Gastroesophageal sphincter (tissue), 4 donors: ENCODE measurements at regions not wholly inside any gene's neighbourhood (a gene's known extent, or its start where the extent isn't known, plus 50 kb on each side); places are given as distances from the start of the nearest gene placed in this dataset.
"Not testable (repeated sequence)": the region's sequence is repeated elsewhere in the genome, so short reads cannot be mapped to it uniquely, and the experiment has no call there.

Experiments
- ATAC-seq: fragments of 150-250 bp; one replicate; pipeline ENCODE4 v1.9.1; 2016; ENCODE audit warnings: mild to moderate bottlenecking, moderate library complexity
- H3K27ac ChIP-seq, 4 donors: fragments of 200-600 bp; sonication (generic) in 3 of 4; 1 replicate in 3 of 4; 2 replicates in 1 of 4; pipeline ENCODE4 v1.5.1; 2016 to 2019
- H3K27me3 ChIP-seq: fragments of 200-600 bp; sonication (generic); one replicate; pipeline ENCODE4 v1.5.1; 2019
- H3K36me3 ChIP-seq, 2 donors: fragments of 200-600 bp; sonication (generic); one replicate each; pipeline ENCODE4 v1.5.1; 2019; ENCODE audit warnings: control low read depth in 1 of 2
- H3K4me1 ChIP-seq, 3 donors: fragments of 200-600 bp; sonication (generic); 1 replicate in 2 of 3; 2 replicates in 1 of 3; pipeline ENCODE4 v1.5.1; 2016 to 2019; ENCODE audit warnings: control low read depth in 2 of 3
- H3K4me3 ChIP-seq, 2 donors: fragments of 200-600 bp; sonication (generic); one replicate each; pipeline ENCODE4 v1.5.1; 2019; ENCODE audit warnings: mild to moderate bottlenecking in 1 of 2, moderate library complexity in 1 of 2
- H3K9me3 ChIP-seq, 3 donors: fragments of 200-600 bp; sonication (generic); one replicate each; pipeline ENCODE4 v1.5.1; 2017 to 2019; ENCODE audit warnings: control low read depth in 2 of 3
- WGBS, 2 donors: methylation state at CpG; one replicate each; pipeline ENCODE4 v1.1.5; 2018; ENCODE audit warnings: low coverage in 1 of 2; 5-methylcytosine and 5-hydroxymethylcytosine counted together

- not testable (repeated sequence) for H3K27ac ChIP-seq, H3K4me1 ChIP-seq, H3K9me3 ChIP-seq, H3K4me3 ChIP-seq, ATAC-seq, H3K27me3 ChIP-seq
- WGBS, 2 donors = 70 to 81% methylated on average over 2 of the region's 2 CpGs
- peaks cover 0 to 39% of the 10 kb centered on the region in 2 donors for H3K36me3 ChIP-seq
Measured at GRCh38 chr1:148432318-148432717, 50.8 kb downstream of the PPIAL4G start.

GRCh38 chr1:148429856-148430255 lies 53.2 kb downstream of the PPIAL4G start:
- not testable (repeated sequence) for H3K4me1 ChIP-seq
- peaks cover 0 to 43% of the 10 kb centered on the region in 2 donors for H3K36me3 ChIP-seq

GRCh38 chr1:148426940-148427611 lies 56.0 kb downstream of the PPIAL4G start:
- 71 to 86% methylated on average over 1 to 2 of the region's 2 CpGs for WGBS, 2 donors
- not testable (repeated sequence) for H3K9me3 ChIP-seq, ATAC-seq, H3K27ac ChIP-seq, H3K4me3 ChIP-seq, H3K27me3 ChIP-seq, H3K4me1 ChIP-seq
- H3K36me3 ChIP-seq = peaks cover 0 to 22% of the 10 kb centered on the region in 2 donors

More at GRCh38 chr1:148429856-148430255, 53.2 kb downstream of the PPIAL4G start:
- not testable (repeated sequence) for H3K27ac ChIP-seq, ATAC-seq, H3K9me3 ChIP-seq, H3K27me3 ChIP-seq, H3K4me3 ChIP-seq

- 82 to 100% methylated on average over 2 of the region's 2 CpGs for WGBS, 2 donors
- not testable (repeated sequence) for H3K27ac ChIP-seq, H3K27me3 ChIP-seq, H3K4me1 ChIP-seq, H3K9me3 ChIP-seq, ATAC-seq, H3K4me3 ChIP-seq
- H3K36me3 ChIP-seq = peaks cover 0 to 22% of the 10 kb centered on the region in 2 donors
Measured at GRCh38 chr1:148426385-148426784, 56.7 kb downstream of the PPIAL4G start.

GRCh38 chr1:148424143-148425003 lies 58.7 kb downstream of the PPIAL4G start:
- ATAC-seq = peak; percentile 78
- Histone ChIP-seq H3K27ac (peak overlapping the region in 1 of 4 donors; percentile 18), H3K36me3 (peaks cover 0 to 22% of the 10 kb centered on the region in 2 donors)
- not testable (repeated sequence) for H3K9me3 ChIP-seq, H3K4me1 ChIP-seq, H3K27me3 ChIP-seq, H3K4me3 ChIP-seq
- 83% methylated on average over 1 of the region's 1 CpG; no CpG with 5 or more reads in 1 of the 2 donors for WGBS, 2 donors

GRCh38 chr1:148422921-148423320 lies 60.2 kb downstream of the PPIAL4G start:
- not testable (repeated sequence) for H3K4me1 ChIP-seq, H3K36me3 ChIP-seq, H3K27me3 ChIP-seq, H3K9me3 ChIP-seq, H3K27ac ChIP-seq, ATAC-seq, H3K4me3 ChIP-seq
- no CpG with 5 or more reads among the region's 4 CpGs for WGBS, 2 donors

- not testable (repeated sequence) for H3K27ac ChIP-seq, H3K36me3 ChIP-seq, H3K4me3 ChIP-seq, H3K4me1 ChIP-seq, H3K27me3 ChIP-seq, H3K9me3 ChIP-seq, ATAC-seq
- WGBS, 2 donors = 67 to 97% methylated on average over 1 to 3 of the region's 3 CpGs
Measured at GRCh38 chr1:148417241-148417640, 65.9 kb downstream of the PPIAL4G start.

GRCh38 chr1:148413385-148413784 lies 69.7 kb downstream of the PPIAL4G start:
- not testable (repeated sequence) for H3K4me1 ChIP-seq, H3K9me3 ChIP-seq, H3K36me3 ChIP-seq, ATAC-seq, H3K27ac ChIP-seq, H3K27me3 ChIP-seq, H3K4me3 ChIP-seq
- WGBS, 2 donors = 94 to 100% methylated on average over 2 of the region's 2 CpGs

- H3K4me3 ChIP-seq, H3K36me3 ChIP-seq, H3K27ac ChIP-seq, ATAC-seq, H3K4me1 ChIP-seq, H3K9me3 ChIP-seq, H3K27me3 ChIP-seq: not testable (repeated sequence)
- 90 to 99% methylated on average over 2 to 14 of the region's 30 CpGs for WGBS, 2 donors
Measured at GRCh38 chr1:148404786-148405568, 78.1 kb downstream of the PPIAL4G start.

GRCh38 chr1:148403925-148404324 lies 79.2 kb downstream of the PPIAL4G start:
- not testable (repeated sequence) for H3K27ac ChIP-seq, H3K4me1 ChIP-seq, H3K4me3 ChIP-seq, ATAC-seq, H3K27me3 ChIP-seq, H3K9me3 ChIP-seq, H3K36me3 ChIP-seq
- WGBS, 2 donors = 100% methylated on average over 1 of the region's 2 CpGs; no CpG with 5 or more reads in 1 of the 2 donors

GRCh38 chr1:148403085-148403456 lies 80.0 kb downstream of the PPIAL4G start:
- peak overlapping the region in 1 of 2 donors; percentile 59 for H3K4me3 ChIP-seq
- ATAC-seq, H3K36me3 ChIP-seq, H3K27ac ChIP-seq, H3K27me3 ChIP-seq, H3K9me3 ChIP-seq, H3K4me1 ChIP-seq: not testable (repeated sequence)
- 33% methylated on average over 2 of the region's 7 CpGs; no CpG with 5 or more reads in 1 of the 2 donors for WGBS, 2 donors
